ENCODE measurements at regions not wholly inside any gene's neighbourhood (a gene's known extent, or its start where the extent isn't known, plus 50 kb on each side); places are given as distances from the start of the nearest gene placed in this dataset.

- no peak for TF ChIP-seq POLR2A (IDR thresholded peaks at IDR 0.05; ENCODE audit: low read depth, low read length)
- TF ChIP-seq TAF1 (IDR thresholded peaks at IDR 0.05; ENCODE audit: borderline replicate concordance, low read depth, low read length), result no peak
These were observed 1068.5 kb upstream of the CDH10 start for GRCh38 chr5:25713259-25713658.
